K562 (cell line): ENCODE measurements at regions not wholly inside any gene's neighbourhood (a gene's known extent, or its start where the extent isn't known, plus 50 kb on each side); places are given as distances from the start of the nearest gene placed in this dataset.

Experiments
- ATAC-seq: fragments of 200-7000 bp; cut with Tn5 transposase; 3 replicates; pipeline ENCODE4 v1.9.1; 2020; ENCODE audit warnings: moderate library complexity
- BruUV-seq: library from RNA; stranded (reverse); fragments of 400-500 nt; replicated peaks from 2 replicates; lab custom pipeline; 2021; lab: Mats Ljungman, UMichigan
- CTCF ChIA-PET: fragments of 300-600 bp; formaldehyde crosslinking; extraction: SDS; loops from one replicate; lab custom pipeline; 2021; ENCODE audit warnings: low intra/inter-chr PET ratio; lab: Yijun Ruan, JAX
- POLR2A ChIA-PET: fragments of 300-600, 350-650 bp; sonication (Branson Sonifier 250); formaldehyde crosslinking; extraction: SDS; loops from one replicate; lab custom pipeline; 2021; ENCODE audit warnings: antibody characterized with exemption, inconsistent platforms; lab: Yijun Ruan, JAX
- DNase-seq, 4 experiments: peaks; one replicate each; pipeline versions ENCODE4 v3.0.0 to v3.0.0-alpha.2; 2011 to 2018; ENCODE audit warnings: low spot score in 3 of 4, mixed read lengths in 3 of 4; ENCODE audit errors: extremely low read depth in 1 of 4
- FAIRE-seq: peaks from 2 replicates; lab custom pipeline; 2011; peaks lifted over from hg19 to GRCh38; lab: Jason Lieb, UNC
- H2AFZ ChIP-seq: 2 replicates; pipeline ENCODE4 v1.6.0; 2011; ENCODE audit warnings: low read depth, low read length, control low read depth, inconsistent platforms
- H3K27ac ChIP-seq: fragments of 200-600 bp; 3 replicates; pipeline ENCODE4 v1.8.0; 2011; ENCODE audit warnings: low read depth, mild to moderate bottlenecking, control low read depth, inconsistent platforms, low read length, moderate library complexity, mixed read lengths; ENCODE audit errors: extremely low read depth
- H3K27me3 ChIP-seq, 2 experiments: fragments of 300-600 bp in 1 of 2; 2 replicates in 1 of 2; 3 replicates in 1 of 2; pipeline versions ENCODE4 v1.6.0 to v1.8.0; 2011; ENCODE audit warnings: inconsistent platforms in 2 of 2, low read length in 2 of 2, mild to moderate bottlenecking in 1 of 2, mixed read lengths in 1 of 2, moderate library complexity in 1 of 2; ENCODE audit not compliant: control insufficient read depth in 2 of 2, insufficient read depth in 2 of 2
- H3K36me3 ChIP-seq: fragments of 300-600 bp; 3 replicates; pipeline ENCODE4 v1.8.0; 2011; ENCODE audit warnings: mild to moderate bottlenecking, low read length, inconsistent platforms; ENCODE audit not compliant: control insufficient read depth, insufficient read depth
- H3K4me1 ChIP-seq, 2 experiments: fragments of 200-600 bp in 1 of 2; replicated peaks in 1 of 2; 2 replicates in 1 of 2; 3 replicates in 1 of 2; pipeline versions ENCODE4 v1.5.1 to v1.8.0; 2011; ENCODE audit warnings: inconsistent platforms in 2 of 2, low read length in 2 of 2, mild to moderate bottlenecking in 1 of 2, mixed read lengths in 1 of 2, moderate library complexity in 1 of 2; ENCODE audit not compliant: control insufficient read depth in 2 of 2, insufficient read depth in 2 of 2
- H3K4me2 ChIP-seq: 2 replicates; pipeline ENCODE4 v1.6.1; 2011; ENCODE audit warnings: low read length, control low read depth, inconsistent platforms, mixed read lengths; ENCODE audit not compliant: insufficient read depth
- H3K4me3 ChIP-seq: fragments of 200-600 bp; sonication (generic), shearing (Covaris generic); 2 replicates; pipeline ENCODE4 v1.5.1; 2016; ENCODE audit warnings: control low read depth, inconsistent platforms
- H3K79me2 ChIP-seq: fragments of 200-600 bp; 3 replicates; pipeline ENCODE4 v1.8.0; 2011; ENCODE audit warnings: low read length, inconsistent platforms; ENCODE audit not compliant: control insufficient read depth, insufficient read depth
- H3K9ac ChIP-seq, 2 experiments: 2 replicates each; pipeline versions ENCODE4 v1.6.0 to v1.6.1; 2011; ENCODE audit warnings: low read depth in 2 of 2, low read length in 2 of 2, control low read depth in 1 of 2, inconsistent platforms in 1 of 2, mild to moderate bottlenecking in 1 of 2, mixed read lengths in 1 of 2; ENCODE audit not compliant: insufficient read depth in 1 of 2
- H3K9me1 ChIP-seq: one replicate; pipeline ENCODE4 v1.6.0; 2011; ENCODE audit warnings: inconsistent platforms, mild to moderate bottlenecking, low read length, moderate library complexity; ENCODE audit not compliant: control insufficient read depth, insufficient read depth
- H3K9me3 ChIP-seq: replicated peaks from 2 replicates; pipeline ENCODE4 v1.5.1; 2011; ENCODE audit warnings: low read depth, low read length, inconsistent platforms; ENCODE audit not compliant: control insufficient read depth, insufficient read depth
- H4K20me1 ChIP-seq: replicated peaks from 2 replicates; pipeline ENCODE4 v1.6.1; 2011; ENCODE audit warnings: low read length, inconsistent platforms, mixed read lengths; ENCODE audit not compliant: control insufficient read depth, insufficient read depth
- FOXA3 ChIP-seq, 2 experiments: fragments of 450-650 bp in 1 of 2; sonication (generic) in 1 of 2; formaldehyde crosslinking; IDR thresholded peaks in 1 of 2; conservative IDR thresholded peaks in 1 of 2; 2 replicates each; pipeline versions ENCODE4 v1.4.0 to v1.8.0; 2020 to 2022; ENCODE audit warnings: mild to moderate bottlenecking in 2 of 2, missing genetic modification reagents in 1 of 2
- GTF2A2 ChIP-seq: IDR thresholded peaks from 2 replicates; pipeline ENCODE4 v1.6.1; 2016; ENCODE audit warnings: mild to moderate bottlenecking, missing genetic modification characterization, missing compliant biosample characterization
- HNRNPK ChIP-seq: fragments of 200-400 bp; formaldehyde crosslinking; IDR thresholded peaks from one replicate; pipeline ENCODE4 v1.6.1; 2018; ENCODE audit warnings: mild to moderate bottlenecking, low read depth, low read length; ENCODE audit not compliant: poor library complexity, severe bottlenecking
- ILK ChIP-seq: fragments of 450-650 bp; IDR thresholded peaks from 2 replicates; pipeline ENCODE4 v1.6.1; 2016; ENCODE audit warnings: missing genetic modification characterization, low read depth, mild to moderate bottlenecking, missing compliant biosample characterization, moderate library complexity, borderline replicate concordance
- MYNN ChIP-seq, 2 experiments: sonication (generic); formaldehyde crosslinking in 1 of 2; IDR thresholded peaks; 2 replicates each; pipeline versions ENCODE4 v1.5.0 to v1.6.1; 2016 to 2020; ENCODE audit warnings: antibody characterized with exemption in 1 of 2, missing genetic modification reagents in 1 of 2
- SMAD2 ChIP-seq: fragments of 150-350 bp; IDR thresholded peaks from 2 replicates; pipeline ENCODE4 v1.6.1; 2014; ENCODE audit warnings: low read depth, mild to moderate bottlenecking, low read length
- ZZZ3 ChIP-seq: fragments of 450-650 bp; IDR thresholded peaks from 2 replicates; pipeline ENCODE4 v1.6.1; 2016; ENCODE audit warnings: antibody characterized with exemption, mild to moderate bottlenecking, moderate library complexity
- WGBS: fragments of 100-300 bp; shearing (Covaris generic); methylation state at CpG from one replicate; pipeline ENCODE4 v1.1.6; 2016; ENCODE audit warnings: low coverage, mixed read lengths; ENCODE audit not compliant: insufficient coverage; ENCODE audit errors: missing lambda C conversion rate; 5-methylcytosine and 5-hydroxymethylcytosine counted together
- in situ Hi-C: fragments of 300-500 bp; cut with MboI; formaldehyde crosslinking; loops from 4 replicates; pipeline ENCODE4 v1.15.0; 2018; ENCODE audit warnings: inconsistent platforms, mixed read lengths
- intact Hi-C: fragments of 100-400 bp; cut with micrococcal nuclease; formaldehyde crosslinking; loops from 2 replicates; pipeline ENCODE4 v1.14.2; 2022
- TF ChIP-seq, protein P1 (sequence below), 2 experiments: fragments of 450-650 bp; conservative IDR thresholded peaks; 2 replicates each; pipeline ENCODE4 v1.6.1; 2017; ENCODE audit warnings: mild to moderate bottlenecking in 2 of 2, moderate library complexity in 2 of 2
- TF ChIP-seq, protein P2 (sequence below), 3 experiments: fragments of 200-800 bp in 1 of 3; sonication (Bioruptor generic) in 1 of 3; sonication (generic) in 1 of 3; formaldehyde crosslinking in 1 of 3; IDR thresholded peaks; 2 replicates each; pipeline versions ENCODE4 v1.6.1 to v1.8.0; 2016 to 2022; ENCODE audit warnings: mild to moderate bottlenecking in 2 of 3, missing compliant biosample characterization in 2 of 3, missing genetic modification characterization in 2 of 3, missing genetic modification reagents in 1 of 3
- TF ChIP-seq, protein P3 (sequence below): fragments of 450-650 bp; IDR thresholded peaks from 2 replicates; pipeline ENCODE4 v1.6.1; 2016; ENCODE audit warnings: low read depth

DNA sequence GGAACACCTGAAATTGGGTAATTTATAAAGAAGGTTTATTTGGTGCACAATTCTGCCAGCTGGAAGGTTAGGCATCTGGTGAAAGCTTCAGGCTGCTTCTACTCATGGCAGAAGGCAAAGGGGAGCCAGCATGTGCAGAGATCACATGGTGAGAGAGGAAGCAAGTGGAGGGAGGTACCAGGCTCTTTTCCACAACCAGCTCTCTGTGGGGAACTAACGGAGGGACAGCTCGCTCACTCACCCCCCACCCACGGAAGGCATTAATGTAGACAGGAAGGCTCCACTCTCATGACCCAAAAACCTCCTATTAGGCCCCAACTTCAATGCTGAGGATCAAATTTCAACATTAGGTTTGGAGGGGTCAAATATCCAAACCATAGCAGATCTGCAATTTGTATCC is 75.6 kb upstream of the ARHGAP32 start:
- H3K79me2 ChIP-seq = no peaks in the 10 kb centered on the region
- no peak for FAIRE-seq
- intact Hi-C loops = no loop called here
- WGBS = 7% methylated on average over 3 of the region's 3 CpGs
- H3K9me1 ChIP-seq = no peaks in the 10 kb centered on the region
- H2AFZ ChIP-seq = no peak overlapping the region
- TF ChIP-seq, protein P1, sequence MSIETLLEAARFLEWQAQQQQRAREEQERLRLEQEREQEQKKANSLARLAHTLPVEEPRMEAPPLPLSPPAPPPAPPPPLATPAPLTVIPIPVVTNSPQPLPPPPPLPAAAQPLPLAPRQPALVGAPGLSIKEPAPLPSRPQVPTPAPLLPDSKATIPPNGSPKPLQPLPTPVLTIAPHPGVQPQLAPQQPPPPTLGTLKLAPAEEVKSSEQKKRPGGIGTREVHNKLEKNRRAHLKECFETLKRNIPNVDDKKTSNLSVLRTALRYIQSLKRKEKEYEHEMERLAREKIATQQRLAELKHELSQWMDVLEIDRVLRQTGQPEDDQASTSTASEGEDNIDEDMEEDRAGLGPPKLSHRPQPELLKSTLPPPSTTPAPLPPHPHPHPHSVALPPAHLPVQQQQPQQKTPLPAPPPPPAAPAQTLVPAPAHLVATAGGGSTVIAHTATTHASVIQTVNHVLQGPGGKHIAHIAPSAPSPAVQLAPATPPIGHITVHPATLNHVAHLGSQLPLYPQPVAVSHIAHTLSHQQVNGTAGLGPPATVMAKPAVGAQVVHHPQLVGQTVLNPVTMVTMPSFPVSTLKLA (conservative IDR thresholded peaks at IDR 0.05) = no peak
- TF ChIP-seq, protein P2, sequence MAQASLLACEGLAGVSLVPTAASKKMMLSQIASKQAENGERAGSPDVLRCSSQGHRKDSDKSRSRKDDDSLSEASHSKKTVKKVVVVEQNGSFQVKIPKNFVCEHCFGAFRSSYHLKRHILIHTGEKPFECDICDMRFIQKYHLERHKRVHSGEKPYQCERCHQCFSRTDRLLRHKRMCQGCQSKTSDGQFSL (CRISPR knock-in tag; IDR thresholded peaks at IDR 0.05) = no peak
- TF ChIP-seq, protein P2 (tag; IDR thresholded peaks at IDR 0.05) = no peak
- no peak for TF ChIP-seq GTF2A2 (tag)
- TF ChIP-seq ZZZ3 = no peak
- no peak for TF ChIP-seq MYNN (IDR thresholded peaks at IDR 0.05)
- TF ChIP-seq MYNN (CRISPR knock-in tag; IDR thresholded peaks at IDR 0.05) = no peak
- TF ChIP-seq SMAD2 = no peak
- TF ChIP-seq ILK (tag) = no peak
- TF ChIP-seq, protein P3, sequence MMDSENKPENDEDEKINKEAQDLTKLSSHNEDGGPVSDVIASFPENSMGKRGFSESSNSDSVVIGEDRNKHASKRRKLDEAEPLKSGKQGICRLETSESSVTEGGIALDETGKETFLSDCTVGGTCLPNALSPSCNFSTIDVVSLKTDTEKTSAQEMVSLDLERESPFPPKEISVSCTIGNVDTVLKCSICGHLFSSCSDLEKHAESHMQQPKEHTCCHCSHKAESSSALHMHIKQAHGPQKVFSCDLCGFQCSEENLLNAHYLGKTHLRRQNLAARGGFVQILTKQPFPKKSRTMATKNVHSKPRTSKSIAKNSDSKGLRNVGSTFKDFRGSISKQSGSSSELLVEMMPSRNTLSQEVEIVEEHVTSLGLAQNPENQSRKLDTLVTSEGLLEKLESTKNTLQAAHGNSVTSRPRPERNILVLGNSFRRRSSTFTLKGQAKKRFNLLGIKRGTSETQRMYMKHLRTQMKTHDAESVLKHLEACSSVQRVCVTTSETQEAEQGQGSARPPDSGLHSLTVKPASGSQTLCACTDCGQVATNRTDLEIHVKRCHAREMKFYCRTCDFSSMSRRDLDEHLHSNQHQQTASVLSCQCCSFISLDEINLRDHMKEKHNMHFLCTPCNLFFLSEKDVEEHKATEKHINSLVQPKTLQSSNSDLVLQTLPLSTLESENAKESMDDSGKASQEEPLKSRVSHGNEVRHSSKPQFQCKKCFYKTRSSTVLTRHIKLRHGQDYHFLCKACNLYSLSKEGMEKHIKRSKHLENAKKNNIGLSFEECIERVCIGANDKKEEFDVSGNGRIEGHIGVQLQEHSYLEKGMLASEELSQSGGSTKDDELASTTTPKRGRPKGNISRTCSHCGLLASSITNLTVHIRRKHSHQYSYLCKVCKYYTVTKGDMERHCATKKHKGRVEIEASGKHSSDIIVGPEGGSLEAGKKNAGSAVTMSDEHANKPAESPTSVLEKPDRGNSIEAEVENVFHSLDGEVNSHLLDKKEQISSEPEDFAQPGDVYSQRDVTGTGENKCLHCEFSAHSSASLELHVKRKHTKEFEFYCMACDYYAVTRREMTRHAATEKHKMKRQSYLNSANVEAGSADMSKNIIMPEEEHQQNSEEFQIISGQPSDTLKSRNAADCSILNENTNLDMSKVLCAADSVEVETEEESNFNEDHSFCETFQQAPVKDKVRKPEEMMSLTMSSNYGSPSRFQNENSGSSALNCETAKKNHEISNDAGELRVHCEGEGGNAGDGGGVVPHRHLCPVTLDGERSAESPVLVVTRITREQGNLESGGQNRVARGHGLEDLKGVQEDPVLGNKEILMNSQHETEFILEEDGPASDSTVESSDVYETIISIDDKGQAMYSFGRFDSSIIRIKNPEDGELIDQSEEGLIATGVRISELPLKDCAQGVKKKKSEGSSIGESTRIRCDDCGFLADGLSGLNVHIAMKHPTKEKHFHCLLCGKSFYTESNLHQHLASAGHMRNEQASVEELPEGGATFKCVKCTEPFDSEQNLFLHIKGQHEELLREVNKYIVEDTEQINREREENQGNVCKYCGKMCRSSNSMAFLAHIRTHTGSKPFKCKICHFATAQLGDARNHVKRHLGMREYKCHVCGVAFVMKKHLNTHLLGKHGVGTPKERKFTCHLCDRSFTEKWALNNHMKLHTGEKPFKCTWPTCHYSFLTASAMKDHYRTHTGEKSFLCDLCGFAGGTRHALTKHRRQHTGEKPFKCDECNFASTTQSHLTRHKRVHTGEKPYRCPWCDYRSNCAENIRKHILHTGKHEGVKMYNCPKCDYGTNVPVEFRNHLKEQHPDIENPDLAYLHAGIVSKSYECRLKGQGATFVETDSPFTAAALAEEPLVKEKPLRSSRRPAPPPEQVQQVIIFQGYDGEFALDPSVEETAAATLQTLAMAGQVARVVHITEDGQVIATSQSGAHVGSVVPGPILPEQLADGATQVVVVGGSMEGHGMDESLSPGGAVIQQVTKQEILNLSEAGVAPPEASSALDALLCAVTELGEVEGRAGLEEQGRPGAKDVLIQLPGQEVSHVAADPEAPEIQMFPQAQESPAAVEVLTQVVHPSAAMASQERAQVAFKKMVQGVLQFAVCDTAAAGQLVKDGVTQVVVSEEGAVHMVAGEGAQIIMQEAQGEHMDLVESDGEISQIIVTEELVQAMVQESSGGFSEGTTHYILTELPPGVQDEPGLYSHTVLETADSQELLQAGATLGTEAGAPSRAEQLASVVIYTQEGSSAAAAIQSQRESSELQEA = no peak
- no peak for TF ChIP-seq FOXA3 (CRISPR knock-in tag; conservative IDR thresholded peaks at IDR 0.05 in 1 of 2, IDR thresholded peaks at IDR 0.05 in 1 of 2)
- no peak for TF ChIP-seq HNRNPK
- TF ChIP-seq, all 486 proteins: peak for 0
- no TSS peak for BruUV-seq
- no peak overlapping the region for H3K27ac ChIP-seq
- ChIA-PET POLR2A (no interaction called here), CTCF (no interaction called here)
- in situ Hi-C loops = no loop called here
- H3K36me3 ChIP-seq = no peaks in the 10 kb centered on the region
- no peak overlapping the region for H3K9ac ChIP-seq
- no peak overlapping the region for H3K4me2 ChIP-seq
- no peaks in the 10 kb centered on the region for H3K9me3 ChIP-seq
- no peaks in the 10 kb centered on the region for H3K27me3 ChIP-seq
- no peaks in the 10 kb centered on the region for H4K20me1 ChIP-seq
- no peak for DNase-seq
- ATAC-seq = no peak
- no peak overlapping the region for H3K4me3 ChIP-seq
- H3K4me1 ChIP-seq = no peaks in the 10 kb centered on the region
